Nephron progenitor cell (in vitro differentiated cells): ENCODE measurements at regions not wholly inside any gene's neighbourhood (a gene's known extent, or its start where the extent isn't known, plus 50 kb on each side); places are given as distances from the start of the nearest gene placed in this dataset.

Source experiments
- DNase-seq: peaks from one replicate; pipeline ENCODE4 v3.0.0; 2021
- H3K27ac Mint-ChIP-seq: 2 replicates; pipeline ENCODE4 v1.8.0; 2021; ENCODE audit warnings: mild to moderate bottlenecking, moderate library complexity, mixed read lengths
- H3K27me3 Mint-ChIP-seq: 2 replicates; pipeline ENCODE4 v1.8.0; 2021; ENCODE audit warnings: mild to moderate bottlenecking, low read depth, mixed read lengths; ENCODE audit not compliant: poor library complexity
- H3K36me3 Mint-ChIP-seq: 2 replicates; pipeline ENCODE4 v1.8.0; 2021; ENCODE audit warnings: low read depth, mixed read lengths
- H3K4me1 Mint-ChIP-seq: 2 replicates; pipeline ENCODE4 v1.8.0; 2021; ENCODE audit warnings: mixed read lengths
- H3K4me3 Mint-ChIP-seq: 2 replicates; pipeline ENCODE4 v1.8.0; 2021; ENCODE audit warnings: mild to moderate bottlenecking, moderate library complexity, mixed read lengths
- H3K9me3 Mint-ChIP-seq: 2 replicates; pipeline ENCODE4 v1.8.0; 2021; ENCODE audit warnings: mild to moderate bottlenecking, moderate library complexity, mixed read lengths
- TF ChIP-seq, protein P1 (sequence below): fragments of 200-600 bp; sonication (generic); IDR thresholded peaks from 2 replicates; pipeline ENCODE4 v1.5.0; 2021; ENCODE audit warnings: antibody characterized with exemption

DNA sequence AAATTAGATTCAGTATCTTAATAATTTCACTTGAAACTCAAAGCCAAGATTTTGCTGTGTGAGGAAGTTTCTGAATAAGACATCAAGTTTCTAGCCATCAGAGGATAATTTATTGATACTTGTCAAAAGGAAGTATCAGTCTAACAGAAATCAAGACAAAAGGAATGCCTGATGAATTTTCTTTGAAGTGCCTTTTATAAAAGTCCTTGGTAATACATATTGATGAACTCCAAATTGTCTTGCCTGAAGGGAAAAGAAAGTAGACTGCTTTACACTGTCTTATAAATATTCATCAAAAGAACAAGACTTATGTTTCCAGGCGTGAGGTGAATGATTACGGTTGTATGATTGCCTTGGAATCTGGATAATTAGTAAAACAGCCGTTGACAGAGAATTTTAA, 986.0 kb upstream of the MAP3K7 start:
- no peaks in the 10 kb centered on the region for H3K27me3 Mint-ChIP-seq
- no peak overlapping the region for H3K4me3 Mint-ChIP-seq
- no peaks in the 10 kb centered on the region for H3K36me3 Mint-ChIP-seq
- DNase-seq, result no peak
- H3K9me3 Mint-ChIP-seq, result no peaks in the 10 kb centered on the region
- TF ChIP-seq, protein P1, sequence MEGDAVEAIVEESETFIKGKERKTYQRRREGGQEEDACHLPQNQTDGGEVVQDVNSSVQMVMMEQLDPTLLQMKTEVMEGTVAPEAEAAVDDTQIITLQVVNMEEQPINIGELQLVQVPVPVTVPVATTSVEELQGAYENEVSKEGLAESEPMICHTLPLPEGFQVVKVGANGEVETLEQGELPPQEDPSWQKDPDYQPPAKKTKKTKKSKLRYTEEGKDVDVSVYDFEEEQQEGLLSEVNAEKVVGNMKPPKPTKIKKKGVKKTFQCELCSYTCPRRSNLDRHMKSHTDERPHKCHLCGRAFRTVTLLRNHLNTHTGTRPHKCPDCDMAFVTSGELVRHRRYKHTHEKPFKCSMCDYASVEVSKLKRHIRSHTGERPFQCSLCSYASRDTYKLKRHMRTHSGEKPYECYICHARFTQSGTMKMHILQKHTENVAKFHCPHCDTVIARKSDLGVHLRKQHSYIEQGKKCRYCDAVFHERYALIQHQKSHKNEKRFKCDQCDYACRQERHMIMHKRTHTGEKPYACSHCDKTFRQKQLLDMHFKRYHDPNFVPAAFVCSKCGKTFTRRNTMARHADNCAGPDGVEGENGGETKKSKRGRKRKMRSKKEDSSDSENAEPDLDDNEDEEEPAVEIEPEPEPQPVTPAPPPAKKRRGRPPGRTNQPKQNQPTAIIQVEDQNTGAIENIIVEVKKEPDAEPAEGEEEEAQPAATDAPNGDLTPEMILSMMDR, result no peak
- H3K27ac Mint-ChIP-seq, result no peak overlapping the region
- no peaks in the 10 kb centered on the region for H3K4me1 Mint-ChIP-seq

DNA sequence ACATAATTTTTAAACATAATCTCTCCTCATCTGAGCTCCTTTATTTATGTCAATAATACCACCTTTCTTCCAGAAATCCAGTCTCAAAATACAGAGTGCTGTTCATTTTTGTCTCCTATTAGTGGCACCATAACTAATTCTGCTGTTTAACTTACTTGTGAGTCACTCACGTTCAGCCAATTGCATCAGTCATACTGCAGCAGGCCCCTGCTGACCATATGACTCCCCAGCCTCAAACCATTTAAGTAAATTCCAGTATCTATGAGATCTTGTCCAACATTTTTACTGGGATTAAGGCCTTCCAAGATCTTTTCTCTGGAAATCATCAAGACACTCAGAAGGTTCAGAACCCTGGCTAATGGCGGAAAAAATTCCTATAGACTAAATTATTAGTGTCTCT, 982.2 kb upstream of the MAP3K7 start:
- TF ChIP-seq, protein P1, result no peak
- H3K9me3 Mint-ChIP-seq, result no peaks in the 10 kb centered on the region
- H3K4me3 Mint-ChIP-seq, result no peak overlapping the region
- no peaks in the 10 kb centered on the region for H3K36me3 Mint-ChIP-seq
- DNase-seq, result no peak
- no peak overlapping the region for H3K27ac Mint-ChIP-seq
- H3K27me3 Mint-ChIP-seq, result no peaks in the 10 kb centered on the region
- H3K4me1 Mint-ChIP-seq, result no peaks in the 10 kb centered on the region

DNA sequence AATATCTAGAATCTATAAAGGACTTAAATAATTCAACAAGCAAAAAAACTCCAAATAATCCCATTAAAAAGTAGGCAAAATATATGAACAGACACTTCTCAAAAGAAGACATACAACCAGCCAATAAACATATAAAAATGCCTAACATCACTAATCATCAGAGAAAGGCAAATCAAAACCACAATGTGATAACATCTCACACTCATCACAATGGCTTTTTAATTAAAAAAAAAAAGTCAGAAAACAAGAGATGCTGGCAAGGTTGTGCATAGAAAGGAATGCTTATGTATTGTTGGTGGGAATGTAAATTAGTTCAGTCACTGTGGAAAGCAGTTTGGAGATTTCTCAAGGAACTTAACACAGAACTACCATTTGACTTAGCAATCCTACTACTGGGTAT, 979.6 kb upstream of the MAP3K7 start:
- H3K4me3 Mint-ChIP-seq, result no peak overlapping the region
- H3K9me3 Mint-ChIP-seq, result no peaks in the 10 kb centered on the region
- DNase-seq, result no peak
- TF ChIP-seq, protein P1, result no peak
- no peaks in the 10 kb centered on the region for H3K36me3 Mint-ChIP-seq
- H3K4me1 Mint-ChIP-seq, result no peaks in the 10 kb centered on the region
- H3K27ac Mint-ChIP-seq, result no peak overlapping the region
- H3K27me3 Mint-ChIP-seq, result no peaks in the 10 kb centered on the region

DNA sequence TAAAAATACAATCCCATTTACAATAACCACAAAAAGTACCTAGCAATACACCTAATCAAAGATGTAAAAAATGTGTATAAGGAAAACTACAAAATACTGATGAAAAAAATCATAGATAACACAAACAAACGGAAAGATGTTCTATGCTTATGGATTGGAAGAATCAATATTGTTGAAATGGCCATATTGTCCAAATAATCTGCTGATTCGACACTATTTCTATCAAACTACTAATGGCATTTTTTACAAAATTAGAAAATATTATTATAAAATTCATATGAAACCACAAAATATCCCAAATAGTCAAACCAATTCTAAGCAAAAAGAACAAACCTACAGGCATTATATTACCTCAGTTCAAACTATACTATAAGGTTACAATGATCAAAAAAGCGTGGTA, 978.3 kb upstream of the MAP3K7 start:
- Mint-ChIP-seq H3K27ac (no peak overlapping the region), H3K4me3 (no peak overlapping the region), H3K27me3 (no peaks in the 10 kb centered on the region), H3K4me1 (no peaks in the 10 kb centered on the region), H3K36me3 (no peaks in the 10 kb centered on the region), H3K9me3 (peaks cover 7% of the 10 kb centered on the region)
- TF ChIP-seq, protein P1, result no peak
- no peak for DNase-seq

DNA sequence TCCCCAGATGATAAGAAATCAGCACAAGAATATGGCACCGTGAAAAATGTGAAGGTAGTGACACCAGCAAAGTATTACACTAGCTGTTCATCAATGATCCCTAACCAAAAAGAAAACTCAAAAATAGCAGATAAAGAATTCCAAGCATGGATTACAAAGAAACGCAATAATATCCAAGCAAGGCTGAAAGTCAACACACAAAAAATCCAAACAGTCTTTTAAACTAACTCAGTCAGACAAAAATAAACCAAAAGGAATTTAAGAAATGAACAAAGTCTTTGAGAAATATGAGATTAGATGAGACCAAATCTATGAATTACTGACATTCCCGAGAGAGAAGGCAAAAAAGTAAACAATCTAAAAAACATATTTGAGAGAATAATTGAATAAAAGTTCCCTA, 976.1 kb upstream of the MAP3K7 start:
- Mint-ChIP-seq H3K36me3 (no peaks in the 10 kb centered on the region), H3K9me3 (peaks cover 20% of the 10 kb centered on the region), H3K4me3 (no peak overlapping the region), H3K27me3 (no peaks in the 10 kb centered on the region), H3K4me1 (no peaks in the 10 kb centered on the region), H3K27ac (no peak overlapping the region)
- TF ChIP-seq, protein P1, result no peak
- DNase-seq, result no peak

DNA sequence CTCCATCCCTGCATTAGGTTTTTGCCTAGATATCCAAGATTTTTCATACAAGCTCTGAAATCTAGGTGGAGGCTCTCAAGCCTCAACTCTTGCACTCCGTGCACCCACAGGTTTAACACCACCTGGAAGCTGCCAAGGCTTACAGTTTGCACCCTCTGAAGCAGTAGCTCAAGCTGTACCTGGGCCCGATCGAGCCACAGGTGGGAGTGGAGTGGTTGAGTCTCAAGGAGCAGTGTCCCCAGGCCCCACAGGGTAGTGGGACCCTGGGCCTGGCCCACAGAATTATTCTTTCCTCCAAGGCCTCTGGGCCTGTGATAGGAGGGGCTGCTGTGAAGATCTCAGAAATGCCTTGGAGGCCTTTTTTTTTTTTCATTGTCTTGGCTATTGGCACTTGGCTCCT, 973.5 kb upstream of the MAP3K7 start:
- H3K9me3 Mint-ChIP-seq, result peaks cover 20% of the 10 kb centered on the region
- DNase-seq, result no peak
- no peaks in the 10 kb centered on the region for H3K27me3 Mint-ChIP-seq
- TF ChIP-seq, protein P1, result no peak
- no peak overlapping the region for H3K4me3 Mint-ChIP-seq
- H3K27ac Mint-ChIP-seq, result no peak overlapping the region
- H3K4me1 Mint-ChIP-seq, result no peaks in the 10 kb centered on the region
- no peaks in the 10 kb centered on the region for H3K36me3 Mint-ChIP-seq
